ENCODE measurements at regions not wholly inside any gene's neighbourhood (a gene's known extent, or its start where the extent isn't known, plus 50 kb on each side); places are given as distances from the start of the nearest gene placed in this dataset.

DNA sequence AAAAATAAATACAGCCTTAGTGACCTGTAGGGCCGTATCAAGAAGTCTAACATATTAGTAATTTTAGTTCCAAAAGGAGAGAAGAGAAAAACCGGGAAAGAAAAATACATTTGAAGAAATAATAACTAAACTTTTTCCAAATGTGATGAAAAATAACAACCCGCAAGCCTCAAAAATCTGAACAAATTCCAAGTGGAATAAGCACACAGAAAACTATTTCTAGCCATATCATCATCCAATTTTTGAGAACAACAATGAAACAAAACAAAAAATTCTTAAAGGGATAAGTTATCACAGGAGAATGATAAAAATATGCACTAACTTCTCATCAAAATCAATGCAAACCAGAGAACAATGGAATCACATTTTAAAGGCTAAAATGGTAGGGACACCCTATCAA is 198.1 kb upstream of the PLXNC1 start (continued):
- TF ChIP-seq, protein P1, sequence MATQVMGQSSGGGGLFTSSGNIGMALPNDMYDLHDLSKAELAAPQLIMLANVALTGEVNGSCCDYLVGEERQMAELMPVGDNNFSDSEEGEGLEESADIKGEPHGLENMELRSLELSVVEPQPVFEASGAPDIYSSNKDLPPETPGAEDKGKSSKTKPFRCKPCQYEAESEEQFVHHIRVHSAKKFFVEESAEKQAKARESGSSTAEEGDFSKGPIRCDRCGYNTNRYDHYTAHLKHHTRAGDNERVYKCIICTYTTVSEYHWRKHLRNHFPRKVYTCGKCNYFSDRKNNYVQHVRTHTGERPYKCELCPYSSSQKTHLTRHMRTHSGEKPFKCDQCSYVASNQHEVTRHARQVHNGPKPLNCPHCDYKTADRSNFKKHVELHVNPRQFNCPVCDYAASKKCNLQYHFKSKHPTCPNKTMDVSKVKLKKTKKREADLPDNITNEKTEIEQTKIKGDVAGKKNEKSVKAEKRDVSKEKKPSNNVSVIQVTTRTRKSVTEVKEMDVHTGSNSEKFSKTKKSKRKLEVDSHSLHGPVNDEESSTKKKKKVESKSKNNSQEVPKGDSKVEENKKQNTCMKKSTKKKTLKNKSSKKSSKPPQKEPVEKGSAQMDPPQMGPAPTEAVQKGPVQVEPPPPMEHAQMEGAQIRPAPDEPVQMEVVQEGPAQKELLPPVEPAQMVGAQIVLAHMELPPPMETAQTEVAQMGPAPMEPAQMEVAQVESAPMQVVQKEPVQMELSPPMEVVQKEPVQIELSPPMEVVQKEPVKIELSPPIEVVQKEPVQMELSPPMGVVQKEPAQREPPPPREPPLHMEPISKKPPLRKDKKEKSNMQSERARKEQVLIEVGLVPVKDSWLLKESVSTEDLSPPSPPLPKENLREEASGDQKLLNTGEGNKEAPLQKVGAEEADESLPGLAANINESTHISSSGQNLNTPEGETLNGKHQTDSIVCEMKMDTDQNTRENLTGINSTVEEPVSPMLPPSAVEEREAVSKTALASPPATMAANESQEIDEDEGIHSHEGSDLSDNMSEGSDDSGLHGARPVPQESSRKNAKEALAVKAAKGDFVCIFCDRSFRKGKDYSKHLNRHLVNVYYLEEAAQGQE (IDR thresholded peaks at IDR 0.05; ENCODE audit: unreplicated experiment) = no peak
- TF ChIP-seq ZNF114 (CRISPR knock-in tag; IDR thresholded peaks at IDR 0.05) (no peak), EZH2 (IDR thresholded peaks at IDR 0.05; ENCODE audit: low read depth, unreplicated experiment) (no peak), JUNB (IDR thresholded peaks at IDR 0.05; ENCODE audit: unreplicated experiment) (no peak), CREB1 (CRISPR knock-in tag; IDR thresholded peaks at IDR 0.05; ENCODE audit: low read depth) (no peak), EZH2phosphoT487 (IDR thresholded peaks at IDR 0.05; ENCODE audit: unreplicated experiment) (no peak), STAT1 (IDR thresholded peaks at IDR 0.05; ENCODE audit: unreplicated experiment) (no peak)
- TF ChIP-seq, protein P2, sequence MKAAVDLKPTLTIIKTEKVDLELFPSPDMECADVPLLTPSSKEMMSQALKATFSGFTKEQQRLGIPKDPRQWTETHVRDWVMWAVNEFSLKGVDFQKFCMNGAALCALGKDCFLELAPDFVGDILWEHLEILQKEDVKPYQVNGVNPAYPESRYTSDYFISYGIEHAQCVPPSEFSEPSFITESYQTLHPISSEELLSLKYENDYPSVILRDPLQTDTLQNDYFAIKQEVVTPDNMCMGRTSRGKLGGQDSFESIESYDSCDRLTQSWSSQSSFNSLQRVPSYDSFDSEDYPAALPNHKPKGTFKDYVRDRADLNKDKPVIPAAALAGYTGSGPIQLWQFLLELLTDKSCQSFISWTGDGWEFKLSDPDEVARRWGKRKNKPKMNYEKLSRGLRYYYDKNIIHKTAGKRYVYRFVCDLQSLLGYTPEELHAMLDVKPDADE (IDR thresholded peaks at IDR 0.05) = no peak
- TF ChIP-seq, protein P3, sequence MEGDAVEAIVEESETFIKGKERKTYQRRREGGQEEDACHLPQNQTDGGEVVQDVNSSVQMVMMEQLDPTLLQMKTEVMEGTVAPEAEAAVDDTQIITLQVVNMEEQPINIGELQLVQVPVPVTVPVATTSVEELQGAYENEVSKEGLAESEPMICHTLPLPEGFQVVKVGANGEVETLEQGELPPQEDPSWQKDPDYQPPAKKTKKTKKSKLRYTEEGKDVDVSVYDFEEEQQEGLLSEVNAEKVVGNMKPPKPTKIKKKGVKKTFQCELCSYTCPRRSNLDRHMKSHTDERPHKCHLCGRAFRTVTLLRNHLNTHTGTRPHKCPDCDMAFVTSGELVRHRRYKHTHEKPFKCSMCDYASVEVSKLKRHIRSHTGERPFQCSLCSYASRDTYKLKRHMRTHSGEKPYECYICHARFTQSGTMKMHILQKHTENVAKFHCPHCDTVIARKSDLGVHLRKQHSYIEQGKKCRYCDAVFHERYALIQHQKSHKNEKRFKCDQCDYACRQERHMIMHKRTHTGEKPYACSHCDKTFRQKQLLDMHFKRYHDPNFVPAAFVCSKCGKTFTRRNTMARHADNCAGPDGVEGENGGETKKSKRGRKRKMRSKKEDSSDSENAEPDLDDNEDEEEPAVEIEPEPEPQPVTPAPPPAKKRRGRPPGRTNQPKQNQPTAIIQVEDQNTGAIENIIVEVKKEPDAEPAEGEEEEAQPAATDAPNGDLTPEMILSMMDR (conservative IDR thresholded peaks at IDR 0.05; ENCODE audit: low read depth in 2 of 2) = no peak

DNA sequence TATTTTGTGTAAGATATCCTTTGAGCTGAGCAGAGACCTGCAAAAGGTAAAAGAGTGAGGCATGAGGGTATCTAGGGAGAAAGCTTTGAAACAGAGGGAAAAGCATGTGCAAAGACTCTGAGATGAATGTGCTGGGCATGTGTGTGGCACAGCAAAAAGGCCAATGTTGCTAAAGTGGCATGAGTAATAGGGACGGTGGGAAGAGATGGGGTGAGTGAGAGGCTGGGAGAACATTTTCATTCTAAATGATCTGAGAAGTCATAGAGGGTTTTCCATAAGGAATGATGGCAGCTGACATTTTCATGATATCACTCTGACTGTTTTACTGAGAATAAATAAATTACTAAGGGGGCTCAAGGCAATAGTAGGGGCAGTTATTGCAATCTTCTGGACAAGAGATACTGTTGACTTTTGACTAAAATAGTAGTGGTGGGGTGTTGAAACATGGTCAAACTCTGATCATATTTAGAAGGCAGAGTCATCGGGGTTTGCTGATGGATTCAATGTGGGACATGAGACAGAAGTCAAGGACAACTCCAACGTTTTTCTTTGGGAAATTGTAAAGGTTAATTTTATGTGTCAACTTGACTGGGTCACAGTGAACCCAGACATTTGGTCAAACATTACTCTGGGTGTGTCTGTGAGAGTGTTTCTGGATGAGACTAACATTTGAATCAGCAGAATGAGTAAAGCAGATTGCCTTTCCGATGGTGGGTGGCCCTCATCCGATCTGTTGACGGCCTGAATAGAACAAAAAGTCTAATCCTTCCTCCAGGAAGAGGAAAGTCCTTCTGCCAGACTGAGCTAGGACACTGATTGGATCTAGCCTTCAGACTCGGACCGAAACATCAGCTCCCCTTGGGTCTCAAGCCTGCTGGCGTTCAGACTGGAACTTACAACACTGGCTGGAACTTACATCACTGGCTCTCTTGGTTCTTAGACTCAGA is 193.9 kb upstream of the PLXNC1 start:
- ATAC-seq (no peak), DNase-seq (ENCODE audit: low spot score) (no peak)
- Histone ChIP-seq H3K9me2 (ENCODE audit: insufficient read depth) (no peaks in the 10 kb centered on the region; the same call in 1 of the 2 replicates), H3K27ac (ENCODE audit: low read depth) (no peak overlapping the region), H3K36me3 (ENCODE audit: insufficient read depth) (no peaks in the 10 kb centered on the region), H3K4me1 (ENCODE audit: insufficient read depth) (no peaks in the 10 kb centered on the region), H3K27me3 (ENCODE audit: insufficient read depth) (no peaks in the 10 kb centered on the region), H3K79me2 (replicated peaks; ENCODE audit: insufficient read depth) (no peaks in the 10 kb centered on the region), H3K4me2 (no peak overlapping the region), H2AFZ (no peak overlapping the region), H3F3A (replicated peaks; ENCODE audit: low read depth) (no peaks in the 10 kb centered on the region), H4K20me1 (replicated peaks; ENCODE audit: insufficient read depth) (no peaks in the 10 kb centered on the region), H3K4me3 (no peak overlapping the region)
- H3K27ac Mint-ChIP-seq = no peak overlapping the region
- H3K27me3 Mint-ChIP-seq (ENCODE audit: insufficient read depth, low read depth, poor library complexity) = peaks cover 2% of the 10 kb centered on the region
- TF ChIP-seq EZH2 (IDR thresholded peaks at IDR 0.05; ENCODE audit: low read depth, unreplicated experiment) (no peak), NANOG (IDR thresholded peaks at IDR 0.05; ENCODE audit: borderline replicate concordance) (no peak), EZH2phosphoT487 (IDR thresholded peaks at IDR 0.05; ENCODE audit: unreplicated experiment) (no peak)
- TF ChIP-seq, protein P1 (IDR thresholded peaks at IDR 0.05; ENCODE audit: unreplicated experiment) = no peak
- TF ChIP-seq, protein P3 (conservative IDR thresholded peaks at IDR 0.05; ENCODE audit: low read depth in 2 of 2) = no peak
- H3K4me1 Mint-ChIP-seq = no peaks in the 10 kb centered on the region
- H3K4me3 Mint-ChIP-seq = no peak overlapping the region
- H3K36me3 Mint-ChIP-seq (ENCODE audit: low read depth) = no peaks in the 10 kb centered on the region
- H3K9me3 Mint-ChIP-seq = peaks cover 5% of the 10 kb centered on the region; the same call in 2 of the 3 replicates

All from GM23338 (cell line).